ENCODE measurements at regions not wholly inside any gene's neighbourhood (a gene's known extent, or its start where the extent isn't known, plus 50 kb on each side); places are given as distances from the start of the nearest gene placed in this dataset.

- TF ChIP-seq POLR2A (IDR thresholded peaks at IDR 0.05) (no peak), POLR2AphosphoS5 (IDR thresholded peaks at IDR 0.05) (no peak)
- TF ChIP-seq, protein P1, sequence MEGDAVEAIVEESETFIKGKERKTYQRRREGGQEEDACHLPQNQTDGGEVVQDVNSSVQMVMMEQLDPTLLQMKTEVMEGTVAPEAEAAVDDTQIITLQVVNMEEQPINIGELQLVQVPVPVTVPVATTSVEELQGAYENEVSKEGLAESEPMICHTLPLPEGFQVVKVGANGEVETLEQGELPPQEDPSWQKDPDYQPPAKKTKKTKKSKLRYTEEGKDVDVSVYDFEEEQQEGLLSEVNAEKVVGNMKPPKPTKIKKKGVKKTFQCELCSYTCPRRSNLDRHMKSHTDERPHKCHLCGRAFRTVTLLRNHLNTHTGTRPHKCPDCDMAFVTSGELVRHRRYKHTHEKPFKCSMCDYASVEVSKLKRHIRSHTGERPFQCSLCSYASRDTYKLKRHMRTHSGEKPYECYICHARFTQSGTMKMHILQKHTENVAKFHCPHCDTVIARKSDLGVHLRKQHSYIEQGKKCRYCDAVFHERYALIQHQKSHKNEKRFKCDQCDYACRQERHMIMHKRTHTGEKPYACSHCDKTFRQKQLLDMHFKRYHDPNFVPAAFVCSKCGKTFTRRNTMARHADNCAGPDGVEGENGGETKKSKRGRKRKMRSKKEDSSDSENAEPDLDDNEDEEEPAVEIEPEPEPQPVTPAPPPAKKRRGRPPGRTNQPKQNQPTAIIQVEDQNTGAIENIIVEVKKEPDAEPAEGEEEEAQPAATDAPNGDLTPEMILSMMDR (IDR thresholded peaks at IDR 0.05): no peak
Measured at GRCh38 chr5:174459832-174460448, 264.4 kb upstream of the MSX2 start.
